ENCODE measurements at regions not wholly inside any gene's neighbourhood (a gene's known extent, or its start where the extent isn't known, plus 50 kb on each side); places are given as distances from the start of the nearest gene placed in this dataset.

DNA sequence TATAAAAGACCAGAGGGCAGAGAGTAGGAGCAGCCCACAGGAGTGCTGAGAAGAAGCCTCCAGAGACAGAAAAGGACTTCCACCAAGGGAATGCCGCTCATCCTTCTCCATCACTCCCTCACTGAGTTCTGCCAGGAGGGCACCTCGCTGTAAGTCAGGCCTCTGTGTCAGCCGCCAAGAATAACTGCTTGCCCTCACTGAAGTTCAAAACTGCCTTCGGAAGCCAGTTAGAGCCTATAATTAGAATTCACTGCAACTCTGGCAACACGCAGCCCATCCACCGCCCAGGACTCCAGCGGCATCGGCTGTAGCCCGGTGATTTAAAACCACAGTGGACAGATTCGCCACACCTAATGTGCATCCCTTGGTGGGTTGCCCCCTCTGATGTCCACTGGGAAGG, 281.8 kb upstream of the ZNF507 start:
- TF ChIP-seq POLR2AphosphoS5 (IDR thresholded peaks at IDR 0.05) = no peak
- TF ChIP-seq, protein P1, sequence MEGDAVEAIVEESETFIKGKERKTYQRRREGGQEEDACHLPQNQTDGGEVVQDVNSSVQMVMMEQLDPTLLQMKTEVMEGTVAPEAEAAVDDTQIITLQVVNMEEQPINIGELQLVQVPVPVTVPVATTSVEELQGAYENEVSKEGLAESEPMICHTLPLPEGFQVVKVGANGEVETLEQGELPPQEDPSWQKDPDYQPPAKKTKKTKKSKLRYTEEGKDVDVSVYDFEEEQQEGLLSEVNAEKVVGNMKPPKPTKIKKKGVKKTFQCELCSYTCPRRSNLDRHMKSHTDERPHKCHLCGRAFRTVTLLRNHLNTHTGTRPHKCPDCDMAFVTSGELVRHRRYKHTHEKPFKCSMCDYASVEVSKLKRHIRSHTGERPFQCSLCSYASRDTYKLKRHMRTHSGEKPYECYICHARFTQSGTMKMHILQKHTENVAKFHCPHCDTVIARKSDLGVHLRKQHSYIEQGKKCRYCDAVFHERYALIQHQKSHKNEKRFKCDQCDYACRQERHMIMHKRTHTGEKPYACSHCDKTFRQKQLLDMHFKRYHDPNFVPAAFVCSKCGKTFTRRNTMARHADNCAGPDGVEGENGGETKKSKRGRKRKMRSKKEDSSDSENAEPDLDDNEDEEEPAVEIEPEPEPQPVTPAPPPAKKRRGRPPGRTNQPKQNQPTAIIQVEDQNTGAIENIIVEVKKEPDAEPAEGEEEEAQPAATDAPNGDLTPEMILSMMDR (IDR thresholded peaks at IDR 0.05) = no peak
- TF ChIP-seq POLR2A (IDR thresholded peaks at IDR 0.05; ENCODE audit: low read depth) = no peak
- TF ChIP-seq EP300 (IDR thresholded peaks at IDR 0.05) = no peak

Data from esophagus muscularis mucosa (tissue), 4 donors.